ENCODE measurements at regions not wholly inside any gene's neighbourhood (a gene's known extent, or its start where the extent isn't known, plus 50 kb on each side); places are given as distances from the start of the nearest gene placed in this dataset.

DNA sequence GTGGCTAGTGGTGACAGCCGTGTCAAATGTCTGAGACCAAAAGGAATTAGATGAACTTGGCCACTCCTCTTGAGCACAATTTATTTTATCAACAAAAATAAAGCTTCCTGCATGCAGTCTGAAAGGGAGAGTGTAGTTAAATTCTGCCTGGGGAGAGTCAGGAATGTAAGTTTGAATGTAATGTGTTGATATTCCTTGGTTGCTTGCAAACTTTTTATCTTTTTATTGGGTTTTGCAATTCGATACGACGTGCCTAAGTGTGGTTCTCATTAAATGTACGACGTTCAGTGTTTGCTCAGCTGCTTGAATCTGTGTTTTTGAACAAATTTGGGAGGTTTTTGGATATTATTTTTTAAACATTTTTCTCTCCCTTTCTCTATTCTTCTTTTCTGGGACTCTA, 839.9 kb downstream of the CCSER2 start:
- TF ChIP-seq, protein P1, sequence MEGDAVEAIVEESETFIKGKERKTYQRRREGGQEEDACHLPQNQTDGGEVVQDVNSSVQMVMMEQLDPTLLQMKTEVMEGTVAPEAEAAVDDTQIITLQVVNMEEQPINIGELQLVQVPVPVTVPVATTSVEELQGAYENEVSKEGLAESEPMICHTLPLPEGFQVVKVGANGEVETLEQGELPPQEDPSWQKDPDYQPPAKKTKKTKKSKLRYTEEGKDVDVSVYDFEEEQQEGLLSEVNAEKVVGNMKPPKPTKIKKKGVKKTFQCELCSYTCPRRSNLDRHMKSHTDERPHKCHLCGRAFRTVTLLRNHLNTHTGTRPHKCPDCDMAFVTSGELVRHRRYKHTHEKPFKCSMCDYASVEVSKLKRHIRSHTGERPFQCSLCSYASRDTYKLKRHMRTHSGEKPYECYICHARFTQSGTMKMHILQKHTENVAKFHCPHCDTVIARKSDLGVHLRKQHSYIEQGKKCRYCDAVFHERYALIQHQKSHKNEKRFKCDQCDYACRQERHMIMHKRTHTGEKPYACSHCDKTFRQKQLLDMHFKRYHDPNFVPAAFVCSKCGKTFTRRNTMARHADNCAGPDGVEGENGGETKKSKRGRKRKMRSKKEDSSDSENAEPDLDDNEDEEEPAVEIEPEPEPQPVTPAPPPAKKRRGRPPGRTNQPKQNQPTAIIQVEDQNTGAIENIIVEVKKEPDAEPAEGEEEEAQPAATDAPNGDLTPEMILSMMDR (IDR thresholded peaks at IDR 0.05; ENCODE audit: insufficient read depth, low read depth, low read length): no peak
- Histone ChIP-seq H3K27me3 (ENCODE audit: control insufficient read depth, insufficient read depth, low read length) (no peaks in the 10 kb centered on the region), H3K4me3 (ENCODE audit: low read depth, low read length) (no peak overlapping the region), H3K36me3 (ENCODE audit: control insufficient read depth, insufficient read depth, low read length) (no peaks in the 10 kb centered on the region)
- ChIA-PET CTCF (no interaction called here), POLR2A (no interaction called here)
- no peak for DNase-seq (ENCODE audit: low read depth)

DNA sequence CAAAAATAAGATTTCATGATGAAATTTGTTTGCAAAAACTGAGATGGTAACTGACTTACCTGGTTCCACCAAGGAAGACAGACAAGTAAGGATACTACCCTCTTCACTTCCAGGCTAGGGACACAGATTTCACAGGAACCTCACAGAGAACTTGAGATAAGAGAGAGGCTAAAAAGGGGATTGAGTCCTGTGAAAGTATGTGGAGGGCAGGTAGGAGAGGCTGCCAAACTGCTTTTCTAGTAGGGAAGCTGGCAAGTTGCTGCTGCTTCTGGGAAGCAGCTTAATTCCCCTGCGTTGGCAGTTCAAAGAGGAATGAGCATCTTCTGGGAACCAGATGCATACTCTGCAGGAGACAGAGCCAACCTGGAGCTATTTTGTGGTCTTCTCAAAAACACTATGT, 841.6 kb downstream of the CCSER2 start:
- Histone ChIP-seq H3K27me3 (ENCODE audit: control insufficient read depth, insufficient read depth, low read length) (no peaks in the 10 kb centered on the region), H3K36me3 (ENCODE audit: control insufficient read depth, insufficient read depth, low read length) (no peaks in the 10 kb centered on the region), H3K4me3 (ENCODE audit: low read depth, low read length) (no peak overlapping the region)
- ChIA-PET CTCF (no interaction called here), POLR2A (no interaction called here)
- no peak for DNase-seq (ENCODE audit: low read depth)
- TF ChIP-seq, protein P1 (IDR thresholded peaks at IDR 0.05; ENCODE audit: insufficient read depth, low read depth, low read length): no peak

DNA sequence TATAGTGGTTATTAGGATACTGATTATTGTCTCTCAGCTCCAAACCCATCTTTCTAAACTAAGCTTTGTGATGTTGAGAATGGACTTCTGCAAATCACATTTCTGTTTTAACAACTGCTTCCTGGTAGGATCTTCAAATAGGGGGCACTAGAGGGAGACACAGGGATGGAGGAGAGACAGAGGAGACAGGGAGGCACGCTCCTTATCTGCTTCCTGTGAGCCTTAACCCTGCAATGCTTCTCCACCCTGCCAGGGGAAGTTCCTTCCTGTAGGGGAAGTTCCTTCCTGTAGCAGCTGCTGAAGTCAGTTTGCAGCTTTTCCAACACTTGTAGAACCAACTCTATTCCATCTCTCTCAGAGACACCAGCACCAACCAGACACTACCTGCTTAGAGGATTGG, 847.2 kb downstream of the CCSER2 start:
- H3K4me3 ChIP-seq (ENCODE audit: low read depth, low read length): no peak overlapping the region
- CTCF ChIA-PET: no interaction called here
- no peaks in the 10 kb centered on the region for H3K27me3 ChIP-seq (ENCODE audit: control insufficient read depth, insufficient read depth, low read length)
- POLR2A ChIA-PET: no interaction called here
- no peaks in the 10 kb centered on the region for H3K36me3 ChIP-seq (ENCODE audit: control insufficient read depth, insufficient read depth, low read length)
- TF ChIP-seq, protein P1 (IDR thresholded peaks at IDR 0.05; ENCODE audit: insufficient read depth, low read depth, low read length): no peak
- no peak for DNase-seq (ENCODE audit: low read depth)

DNA sequence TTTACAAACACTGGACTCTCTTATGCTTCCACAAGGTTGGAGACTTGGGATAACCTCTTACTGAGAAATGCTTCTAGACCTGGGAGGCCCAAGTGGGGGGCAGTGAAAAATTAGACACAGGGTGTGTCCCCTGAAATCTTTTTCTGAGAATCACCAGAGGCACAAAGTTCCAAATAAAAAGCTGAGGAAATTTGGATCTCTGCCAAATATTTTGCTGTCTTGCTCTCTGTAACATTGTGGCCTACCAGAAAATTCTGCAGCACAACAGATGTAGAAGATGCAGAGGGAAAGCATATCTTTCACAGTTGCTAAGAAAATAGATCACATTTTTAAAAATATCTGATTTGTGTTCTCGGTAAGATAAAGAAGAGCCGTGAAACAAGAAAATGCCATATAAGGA, 849.4 kb downstream of the CCSER2 start:
- H3K27me3 ChIP-seq (ENCODE audit: control insufficient read depth, insufficient read depth, low read length): no peaks in the 10 kb centered on the region
- ChIA-PET POLR2A (no interaction called here), CTCF (no interaction called here)
- no peaks in the 10 kb centered on the region for H3K36me3 ChIP-seq (ENCODE audit: control insufficient read depth, insufficient read depth, low read length)
- no peak for DNase-seq (ENCODE audit: low read depth)
- no peak overlapping the region for H3K4me3 ChIP-seq (ENCODE audit: low read depth, low read length)
- TF ChIP-seq, protein P1 (IDR thresholded peaks at IDR 0.05; ENCODE audit: insufficient read depth, low read depth, low read length): no peak

DNA sequence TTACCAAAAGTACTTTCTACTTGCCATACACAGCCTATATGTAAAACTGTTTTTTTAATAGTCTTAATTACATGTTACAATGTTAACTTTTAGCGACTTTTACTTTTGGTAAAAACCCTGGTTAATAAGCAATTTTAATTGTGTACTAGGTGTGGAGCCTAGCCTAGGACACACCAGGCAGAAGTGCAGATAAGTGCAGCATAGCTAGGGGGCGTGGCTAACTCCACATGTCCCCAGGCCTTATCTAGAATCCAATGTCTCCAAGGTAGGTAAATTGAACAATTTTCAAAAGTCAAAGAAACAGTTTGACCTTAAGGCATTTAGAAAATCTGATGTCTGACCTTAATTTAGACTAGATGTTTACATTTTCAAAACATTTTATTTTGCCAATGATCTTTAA, 858.7 kb downstream of the CCSER2 start:
- Histone ChIP-seq H3K27me3 (ENCODE audit: control insufficient read depth, insufficient read depth, low read length) (no peaks in the 10 kb centered on the region), H3K36me3 (ENCODE audit: control insufficient read depth, insufficient read depth, low read length) (no peaks in the 10 kb centered on the region), H3K4me3 (ENCODE audit: low read depth, low read length) (no peak overlapping the region)
- CTCF ChIA-PET: no interaction called here
- no peak for DNase-seq (ENCODE audit: low read depth)
- POLR2A ChIA-PET: no interaction called here
- TF ChIP-seq, protein P1 (IDR thresholded peaks at IDR 0.05; ENCODE audit: insufficient read depth, low read depth, low read length): no peak
